GM19438 (cell line): ENCODE measurements at regions not wholly inside any gene's neighbourhood (a gene's known extent, or its start where the extent isn't known, plus 50 kb on each side); places are given as distances from the start of the nearest gene placed in this dataset.

ENCODE experiments used
- ATAC-seq: cut with Tn5 transposase; IDR thresholded peaks from one replicate; pipeline ENCODE4 v1.9.1; 2021; ENCODE audit warnings: low read depth; ENCODE audit not compliant: unreplicated experiment

- ATAC-seq = no peak
Observed at GRCh38 chr2:45154606-45155155, 145.4 kb upstream of the SIX2 start.

GRCh38 chr2:45154144-45154543 lies 144.9 kb upstream of the SIX2 start:
- no peak for ATAC-seq

GRCh38 chr2:45153121-45153520 lies 143.9 kb upstream of the SIX2 start:
- no peak for ATAC-seq

- no peak for ATAC-seq
Observed at GRCh38 chr2:45152691-45153090, 143.4 kb upstream of the SIX2 start.

GRCh38 chr2:45145073-45145899 lies 136.0 kb upstream of the SIX2 start:
- no peak for ATAC-seq

GRCh38 chr2:45141883-45142866 lies 132.9 kb upstream of the SIX2 start:
- ATAC-seq = peak; percentile 88

GRCh38 chr2:45140675-45141074 lies 131.4 kb upstream of the SIX2 start:
- no peak for ATAC-seq

- no peak for ATAC-seq
Observed at GRCh38 chr2:45138904-45139303, 129.7 kb upstream of the SIX2 start.

GRCh38 chr2:45137966-45138695 lies 128.9 kb upstream of the SIX2 start:
- no peak for ATAC-seq

GRCh38 chr2:45134726-45135125 lies 125.5 kb upstream of the SIX2 start:
- ATAC-seq = no peak

GRCh38 chr2:45134014-45134413 lies 124.8 kb upstream of the SIX2 start:
- ATAC-seq = no peak

- peak; percentile 46 for ATAC-seq
Observed at GRCh38 chr2:45132551-45132950, 123.3 kb upstream of the SIX2 start.

GRCh38 chr2:45131587-45131986 lies 122.3 kb upstream of the SIX2 start:
- ATAC-seq = no peak

GRCh38 chr2:45130736-45131135 lies 121.5 kb upstream of the SIX2 start:
- no peak for ATAC-seq

- no peak for ATAC-seq
Observed at GRCh38 chr2:45128580-45128997, 119.3 kb upstream of the SIX2 start.

GRCh38 chr2:45127891-45128290 lies 118.6 kb upstream of the SIX2 start:
- ATAC-seq = no peak

GRCh38 chr2:45127321-45127720 lies 118.1 kb upstream of the SIX2 start:
- no peak for ATAC-seq

GRCh38 chr2:45125232-45125631 lies 116.0 kb upstream of the SIX2 start:
- no peak for ATAC-seq

- no peak for ATAC-seq
Observed at GRCh38 chr2:45124456-45124855, 115.2 kb upstream of the SIX2 start.

- ATAC-seq = no peak
Observed at GRCh38 chr2:45123521-45124191, 114.4 kb upstream of the SIX2 start.
